H1 (cell line): ENCODE measurements at regions not wholly inside any gene's neighbourhood (a gene's known extent, or its start where the extent isn't known, plus 50 kb on each side); places are given as distances from the start of the nearest gene placed in this dataset.

Experiments used
- CTCF ChIA-PET: fragments of 300-600 bp; sonication (Branson Sonifier 250); formaldehyde crosslinking; loops from one replicate; lab custom pipeline; 2021; ENCODE audit not compliant: partially characterized antibody; lab: Charles Lee
- POLR2A ChIA-PET: fragments of 300-600 bp; sonication (Branson Sonifier 250); formaldehyde crosslinking; loops from one replicate; lab custom pipeline; 2021; ENCODE audit warnings: inconsistent platforms; ENCODE audit not compliant: partially characterized antibody; lab: Charles Lee
- DNase-seq, 2 experiments: peaks; one replicate each; pipeline versions ENCODE4 v3.0.0 to v3.0.0-alpha.2; 2010 to 2022; ENCODE audit warnings: low spot score in 2 of 2, low read depth in 1 of 2, mixed read lengths in 1 of 2
- FAIRE-seq: peaks from 2 replicates; lab custom pipeline; 2011; peaks lifted over from hg19 to GRCh38; lab: Jason Lieb, UNC
- H2AFZ ChIP-seq: 2 replicates; pipeline ENCODE4 v1.8.1; 2012; ENCODE audit warnings: low read length, inconsistent platforms
- H2AK5ac ChIP-seq: 2 replicates; pipeline ENCODE4 v1.6.1; 2013; ENCODE audit warnings: low read depth, low read length
- H2BK120ac ChIP-seq: replicated peaks from 2 replicates; pipeline ENCODE3; 2013; ENCODE audit warnings: low read depth, low read length, inconsistent platforms
- H2BK12ac ChIP-seq: 2 replicates; pipeline ENCODE4 v1.6.1; 2013; ENCODE audit warnings: low read depth, low read length
- H2BK15ac ChIP-seq: 2 replicates; pipeline ENCODE4 v1.6.1; 2013; ENCODE audit warnings: low read length
- H2BK20ac ChIP-seq: 2 replicates; pipeline ENCODE4 v1.6.1; 2013; ENCODE audit warnings: low read length
- H2BK5ac ChIP-seq: 2 replicates; pipeline ENCODE4 v1.6.1; 2013; ENCODE audit warnings: low read depth, low read length
- H3K14ac ChIP-seq: 2 replicates; pipeline ENCODE4 v1.6.1; 2013; ENCODE audit warnings: inconsistent platforms; ENCODE audit not compliant: insufficient read length
- H3K18ac ChIP-seq: 2 replicates; pipeline ENCODE4 v1.6.1; 2013; ENCODE audit warnings: low read length; ENCODE audit errors: extremely low read depth
- H3K23ac ChIP-seq: 2 replicates; pipeline ENCODE4 v1.6.1; 2013; ENCODE audit warnings: inconsistent platforms; ENCODE audit not compliant: insufficient read length
- H3K23me2 ChIP-seq: 2 replicates; pipeline ENCODE4 v1.6.1; 2013; ENCODE audit warnings: low read depth, low read length
- H3K27ac ChIP-seq: 2 replicates; pipeline ENCODE4 v1.6.1; 2011; ENCODE audit warnings: low read depth, low read length, inconsistent platforms
- H3K27me3 ChIP-seq, 4 experiments: replicated peaks in 1 of 4; 1 replicate in 1 of 4; 2 replicates in 3 of 4; pipeline versions ENCODE4 v1.6.1 to v1.8.1; 2011 to 2013; ENCODE audit warnings: low read length in 3 of 4, mild to moderate bottlenecking in 3 of 4, inconsistent platforms in 2 of 4, mixed read lengths in 2 of 4, moderate library complexity in 1 of 4; ENCODE audit not compliant: control insufficient read depth in 3 of 4, insufficient read depth in 3 of 4; ENCODE audit errors: extremely low read depth in 1 of 4
- H3K36me3 ChIP-seq, 4 experiments: 2 replicates each; pipeline versions ENCODE4 v1.6.1 to v1.8.1; 2011 to 2013; ENCODE audit warnings: mild to moderate bottlenecking in 4 of 4, low read length in 3 of 4, moderate library complexity in 2 of 4, control low read depth in 1 of 4, inconsistent platforms in 1 of 4; ENCODE audit not compliant: insufficient read depth in 4 of 4, control insufficient read depth in 2 of 4
- H3K4ac ChIP-seq: replicated peaks from 2 replicates; pipeline ENCODE3; 2013; ENCODE audit warnings: low read length, low read depth, mixed read lengths, inconsistent platforms; ENCODE audit not compliant: insufficient read length
- H3K4me1 ChIP-seq, 4 experiments: replicated peaks in 1 of 4; 1 replicate in 1 of 4; 2 replicates in 3 of 4; pipeline versions ENCODE4 v1.6.1 to v1.8.1; 2011 to 2013; ENCODE audit warnings: low read length in 3 of 4, inconsistent platforms in 2 of 4, mixed read lengths in 1 of 4; ENCODE audit not compliant: insufficient read depth in 4 of 4, control insufficient read depth in 3 of 4
- H3K4me2 ChIP-seq, 2 experiments: 2 replicates each; pipeline versions ENCODE4 v1.6.1 to v1.8.1; 2011 to 2013; ENCODE audit warnings: low read depth in 2 of 2, low read length in 2 of 2, control low read depth in 1 of 2, inconsistent platforms in 1 of 2, mild to moderate bottlenecking in 1 of 2; ENCODE audit not compliant: insufficient read depth in 1 of 2
- H3K4me3 ChIP-seq, 4 experiments: fragments of 200-600, 300-600 bp in 1 of 4; sonication (generic), shearing (Covaris generic), sonication (Bioruptor Twin) in 1 of 4; 2 replicates each; pipeline versions ENCODE4 v1.5.1 to v1.8.1; 2011 to 2016; ENCODE audit warnings: low read length in 4 of 4, low read depth in 3 of 4, control low read depth in 2 of 4, inconsistent platforms in 2 of 4, mild to moderate bottlenecking in 2 of 4, mixed read lengths in 1 of 4, moderate library complexity in 1 of 4; ENCODE audit not compliant: insufficient read depth in 2 of 4; ENCODE audit errors: extremely low read depth in 1 of 4
- H3K56ac ChIP-seq: replicated peaks from 2 replicates; pipeline ENCODE3; 2013; ENCODE audit warnings: low read depth, mild to moderate bottlenecking, mixed read lengths, low read length, inconsistent platforms; ENCODE audit not compliant: insufficient read length
- H3K79me1 ChIP-seq: 2 replicates; pipeline ENCODE4 v1.6.1; 2013; ENCODE audit warnings: low read depth, low read length, control low read depth
- H3K79me2 ChIP-seq, 2 experiments: 2 replicates each; pipeline versions ENCODE4 v1.6.1 to v1.8.1; 2012 to 2013; ENCODE audit warnings: low read length in 2 of 2, mild to moderate bottlenecking in 2 of 2, inconsistent platforms in 1 of 2; ENCODE audit not compliant: insufficient read depth in 2 of 2, control insufficient read depth in 1 of 2
- H3K9ac ChIP-seq, 4 experiments: replicated peaks in 1 of 4; 1 replicate in 1 of 4; 2 replicates in 3 of 4; pipeline versions ENCODE4 v1.6.1 to v1.8.1; 2011 to 2013; ENCODE audit warnings: low read depth in 3 of 4, low read length in 3 of 4, control low read depth in 2 of 4, mild to moderate bottlenecking in 2 of 4, moderate library complexity in 2 of 4, inconsistent platforms in 1 of 4; ENCODE audit errors: extremely low read depth in 1 of 4
- H3K9me3 ChIP-seq, 2 experiments: 2 replicates each; pipeline versions ENCODE4 v1.6.1 to v1.8.1; 2012 to 2013; ENCODE audit warnings: mild to moderate bottlenecking in 2 of 2, moderate library complexity in 2 of 2, control low read depth in 1 of 2, inconsistent platforms in 1 of 2, low read depth in 1 of 2, low read length in 1 of 2, mixed read lengths in 1 of 2; ENCODE audit not compliant: insufficient read depth in 2 of 2
- H4K20me1 ChIP-seq, 2 experiments: replicated peaks in 1 of 2; 2 replicates each; pipeline versions ENCODE3 to v1.8.1; 2011 to 2013; ENCODE audit warnings: inconsistent platforms in 2 of 2, low read length in 2 of 2, mild to moderate bottlenecking in 1 of 2; ENCODE audit not compliant: insufficient read depth in 2 of 2, control insufficient read depth in 1 of 2
- H4K5ac ChIP-seq: 2 replicates; pipeline ENCODE4 v1.6.1; 2013; ENCODE audit warnings: low read length, low read depth, mixed read lengths, inconsistent platforms; ENCODE audit not compliant: insufficient read length
- H4K8ac ChIP-seq: 2 replicates; pipeline ENCODE4 v1.8.0; 2013; ENCODE audit warnings: mild to moderate bottlenecking, moderate library complexity, low read length, inconsistent platforms; ENCODE audit not compliant: insufficient read depth; ENCODE audit errors: extremely low read depth
- H4K91ac ChIP-seq: replicated peaks from 2 replicates; pipeline ENCODE3; 2013; ENCODE audit warnings: low read length, mixed read lengths, inconsistent platforms; ENCODE audit not compliant: insufficient read length
- ASH2L ChIP-seq: fragments of 200-600, 300-600 bp; sonication (generic); IDR thresholded peaks from one replicate; pipeline ENCODE4 v1.7.1; 2017; ENCODE audit warnings: low read length
- CREB1 ChIP-seq: IDR thresholded peaks from 2 replicates; pipeline ENCODE4 v1.6.1; 2012; ENCODE audit warnings: inconsistent platforms
- KDM1A ChIP-seq: fragments of 200-600, 300-600 bp; sonication (generic); IDR thresholded peaks from 2 replicates; pipeline ENCODE4 v1.7.1; 2016; ENCODE audit warnings: mild to moderate bottlenecking, low read length, borderline replicate concordance
- KDM4A ChIP-seq: IDR thresholded peaks from one replicate; pipeline ENCODE4 v1.7.1; 2012; ENCODE audit warnings: low read depth, mild to moderate bottlenecking, moderate library complexity, low read length, inconsistent platforms; ENCODE audit not compliant: severe bottlenecking
- PHF8 ChIP-seq: fragments of 200-600 bp; sonication (generic); conservative IDR thresholded peaks from 2 replicates; pipeline ENCODE4 v1.7.1; 2012; ENCODE audit warnings: low read depth, mild to moderate bottlenecking, inconsistent platforms, low read length, moderate library complexity
- POLR2A ChIP-seq, 2 experiments: IDR thresholded peaks; 1 replicate in 1 of 2; 2 replicates in 1 of 2; pipeline ENCODE4 v1.6.1; 2011; ENCODE audit warnings: low read depth in 2 of 2, low read length in 2 of 2, mild to moderate bottlenecking in 2 of 2; ENCODE audit errors: control extremely low read depth in 1 of 2
- RAD21 ChIP-seq, 2 experiments: IDR thresholded peaks in 1 of 2; conservative IDR thresholded peaks in 1 of 2; 2 replicates each; pipeline ENCODE4 v1.6.1; 2011; ENCODE audit warnings: low read depth in 2 of 2, low read length in 2 of 2, improper control_type of control experiment in 1 of 2, inconsistent platforms in 1 of 2, mild to moderate bottlenecking in 1 of 2, moderate library complexity in 1 of 2
- TAF7 ChIP-seq: optimal IDR thresholded peaks from 2 replicates; pipeline ENCODE3; 2011; ENCODE audit warnings: low read depth, mild to moderate bottlenecking, inconsistent platforms, low read length, moderate library complexity, borderline replicate concordance
- WGBS, 2 experiments: shearing (Covaris generic) in 1 of 2; methylation state at CpG; one replicate each; pipeline versions ENCODE4 v1.1.6 to v1.1.7; 2013 to 2015; ENCODE audit warnings: low lambda C conversion rate in 2 of 2, mixed read lengths in 2 of 2, inconsistent platforms in 1 of 2, low coverage in 1 of 2, missing lambda C conversion rate in 1 of 2; ENCODE audit not compliant: insufficient replicate concordance in 2 of 2, insufficient coverage in 1 of 2, insufficient read length in 1 of 2; ENCODE audit errors: extremely low coverage in 1 of 2, missing lambda C conversion rate in 1 of 2; 5-methylcytosine and 5-hydroxymethylcytosine counted together
- TF ChIP-seq, protein P1 (sequence below), 3 experiments: IDR thresholded peaks; 1 replicate in 2 of 3; 2 replicates in 1 of 3; pipeline versions ENCODE4 v1.5.1 to v1.6.1; 2011; ENCODE audit warnings: low read length in 3 of 3, mild to moderate bottlenecking in 3 of 3, inconsistent platforms in 2 of 3, low read depth in 1 of 3, moderate library complexity in 1 of 3; ENCODE audit not compliant: insufficient read depth in 1 of 3; ENCODE audit errors: control extremely low read depth in 1 of 3

DNA sequence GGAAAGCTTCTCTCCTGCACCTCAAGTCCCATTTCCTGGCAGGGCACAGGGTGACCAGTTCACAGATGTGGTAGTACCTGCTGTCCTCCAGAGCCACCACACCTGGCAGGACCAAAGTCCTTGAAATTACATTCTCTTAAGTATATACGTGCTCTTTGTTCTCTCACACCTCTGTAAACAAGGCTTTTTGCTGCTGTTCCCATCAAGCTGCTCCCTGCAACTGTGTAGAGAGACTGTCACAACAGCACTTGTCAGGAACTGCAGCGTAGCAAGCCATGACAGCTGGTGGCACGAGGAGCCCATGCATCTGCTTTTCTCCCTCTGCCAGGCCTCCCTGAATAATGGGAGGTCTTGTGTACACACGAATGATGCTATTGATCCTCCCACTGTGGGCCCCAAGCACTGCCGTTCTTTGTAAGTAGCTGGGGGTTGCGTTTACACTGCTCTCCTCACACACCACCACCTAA is 431.8 kb downstream of the CD83 start:
- Histone ChIP-seq H3K79me2 (no peaks in the 10 kb centered on the region), H2AK5ac (no peak overlapping the region), H2BK5ac (no peak overlapping the region), H3K56ac (no peak overlapping the region), H3K9me3 (no peaks in the 10 kb centered on the region), H4K91ac (no peak overlapping the region), H4K8ac (no peak overlapping the region), H3K14ac (no peak overlapping the region), H3K4me1 (peaks cover 0 to 5% (median 2%) of the 10 kb centered on the region in 4 experiments; a peak in 2 of 7 replicates), H2BK12ac (peak overlapping the region; percentile 3; the same call in 1 of the 2 replicates), H3K4me3 (no peak overlapping the region), H3K27ac (no peak overlapping the region), H3K9ac (no peak overlapping the region), H3K4ac (no peak overlapping the region), H2BK15ac (no peak overlapping the region), H4K5ac (no peak overlapping the region), H3K23ac (no peak overlapping the region), H3K4me2 (no peak overlapping the region), H2BK120ac (no peak overlapping the region), H3K23me2 (no peaks in the 10 kb centered on the region), H3K27me3 (no peaks in the 10 kb centered on the region), H3K18ac (no peak overlapping the region), H4K20me1 (no peaks in the 10 kb centered on the region), H2AFZ (0 out of 2 replicates have a peak overlapping the region, but pooled peaks have one; percentile 42), H2BK20ac (no peak overlapping the region), H3K36me3 (no peaks in the 10 kb centered on the region), H3K79me1 (no peaks in the 10 kb centered on the region)
- TF ChIP-seq KDM4A, result no peak
- no peak for TF ChIP-seq CREB1
- TF ChIP-seq KDM1A, result no peak
- TF ChIP-seq PHF8, result no peak
- TF ChIP-seq POLR2A (IDR thresholded peaks at IDR 0.05; ENCODE audit: control extremely low read depth in 1 of 2, low read depth in 2 of 2, low read length in 2 of 2), result no peak
- no peak for TF ChIP-seq TAF7
- TF ChIP-seq ASH2L, result no peak
- no peak for TF ChIP-seq RAD21 (IDR thresholded peaks at IDR 0.05 in 1 of 2, conservative IDR thresholded peaks at IDR 0.05 in 1 of 2; ENCODE audit: low read depth in 2 of 2, low read length in 2 of 2)
- TF ChIP-seq, protein P1, sequence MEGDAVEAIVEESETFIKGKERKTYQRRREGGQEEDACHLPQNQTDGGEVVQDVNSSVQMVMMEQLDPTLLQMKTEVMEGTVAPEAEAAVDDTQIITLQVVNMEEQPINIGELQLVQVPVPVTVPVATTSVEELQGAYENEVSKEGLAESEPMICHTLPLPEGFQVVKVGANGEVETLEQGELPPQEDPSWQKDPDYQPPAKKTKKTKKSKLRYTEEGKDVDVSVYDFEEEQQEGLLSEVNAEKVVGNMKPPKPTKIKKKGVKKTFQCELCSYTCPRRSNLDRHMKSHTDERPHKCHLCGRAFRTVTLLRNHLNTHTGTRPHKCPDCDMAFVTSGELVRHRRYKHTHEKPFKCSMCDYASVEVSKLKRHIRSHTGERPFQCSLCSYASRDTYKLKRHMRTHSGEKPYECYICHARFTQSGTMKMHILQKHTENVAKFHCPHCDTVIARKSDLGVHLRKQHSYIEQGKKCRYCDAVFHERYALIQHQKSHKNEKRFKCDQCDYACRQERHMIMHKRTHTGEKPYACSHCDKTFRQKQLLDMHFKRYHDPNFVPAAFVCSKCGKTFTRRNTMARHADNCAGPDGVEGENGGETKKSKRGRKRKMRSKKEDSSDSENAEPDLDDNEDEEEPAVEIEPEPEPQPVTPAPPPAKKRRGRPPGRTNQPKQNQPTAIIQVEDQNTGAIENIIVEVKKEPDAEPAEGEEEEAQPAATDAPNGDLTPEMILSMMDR (IDR thresholded peaks at IDR 0.05; ENCODE audit: control extremely low read depth in 1 of 3, insufficient read depth in 1 of 3, low read depth in 1 of 3, low read length in 3 of 3), result no peak
- ChIA-PET POLR2A (no interaction called here), CTCF (interaction anchor here (0.8 to 1.7 kb wide), 3 partner anchors 12 to 161 kb away, joined by 4 to 5 read pairs (median 5); no protein-coding TSS in a partner anchor)
- FAIRE-seq (no peak), DNase-seq (no peak)
- 76% methylated on average over 6 of the region's 6 CpGs; no CpG with 5 or more reads in 1 of the 2 experiments for WGBS, 2 experiments
